NCI-H1436 (cell line): ENCODE measurements at regions not wholly inside any gene's neighbourhood (a gene's known extent, or its start where the extent isn't known, plus 50 kb on each side); places are given as distances from the start of the nearest gene placed in this dataset.
"Not testable (repeated sequence)": the region's sequence is repeated elsewhere in the genome, so short reads cannot be mapped to it uniquely, and the experiment has no call there.

Experiments
- DNase-seq: peaks from one replicate; lab custom pipeline; 2025; lab: John Stamatoyannopoulos, UW

DNA sequence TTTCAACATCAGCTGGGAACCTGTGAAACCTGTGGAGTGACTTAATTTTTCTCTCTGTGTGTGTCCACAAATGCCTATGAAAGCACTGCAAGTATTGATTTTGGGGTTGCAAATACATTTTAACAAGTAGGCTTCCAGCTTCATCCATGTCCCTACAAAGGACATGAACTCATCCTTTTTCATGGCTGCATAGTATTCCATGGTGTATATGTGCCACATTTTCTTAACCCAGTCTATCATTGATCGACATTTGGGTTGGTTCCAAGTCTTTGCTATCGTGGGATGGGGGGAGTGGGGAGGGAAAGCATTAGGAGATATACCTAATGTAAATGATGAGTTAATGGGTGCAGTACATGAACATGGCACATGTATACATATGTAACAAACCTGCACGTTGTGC, 711.3 kb downstream of the LTN1 start:
- DNase-seq, result not testable (repeated sequence)

DNA sequence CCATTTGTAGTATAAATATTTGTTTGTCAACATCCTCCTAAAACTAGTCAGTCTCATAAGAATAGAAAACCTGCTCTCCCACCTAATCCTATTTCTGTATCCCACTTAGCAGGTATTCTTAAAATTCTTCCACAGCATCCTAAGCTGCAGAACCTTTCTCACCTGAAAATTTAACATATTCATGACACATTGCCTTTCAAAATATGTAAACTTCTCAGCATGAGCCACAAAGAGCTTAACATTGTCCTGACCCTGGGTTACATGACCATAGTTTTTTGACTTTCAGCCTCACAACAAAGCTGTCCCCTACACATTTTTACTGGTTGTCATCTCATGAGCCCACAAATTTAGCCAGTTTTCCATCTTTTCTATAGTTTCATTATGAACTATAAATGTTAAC, 712.1 kb downstream of the LTN1 start:
- DNase-seq, result no peak

DNA sequence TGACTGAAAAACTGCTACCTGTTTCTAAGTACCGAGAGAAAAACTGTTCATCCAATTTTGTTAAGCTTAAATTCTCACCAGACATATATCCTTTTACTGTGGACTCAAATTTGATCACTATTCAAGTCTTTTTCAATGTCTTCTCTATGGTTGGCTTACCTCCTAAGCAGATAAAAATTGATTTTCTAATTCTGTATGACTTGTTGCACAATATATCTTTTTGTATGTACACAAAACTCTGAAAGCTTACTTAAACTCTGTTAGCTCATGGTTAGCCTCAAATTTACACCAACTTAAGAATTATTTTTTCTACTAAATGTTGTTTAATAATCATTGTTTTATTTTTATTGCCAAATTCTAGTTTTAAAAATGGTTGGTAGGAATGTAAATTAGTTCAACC, 715.4 kb downstream of the LTN1 start:
- DNase-seq, result no peak

DNA sequence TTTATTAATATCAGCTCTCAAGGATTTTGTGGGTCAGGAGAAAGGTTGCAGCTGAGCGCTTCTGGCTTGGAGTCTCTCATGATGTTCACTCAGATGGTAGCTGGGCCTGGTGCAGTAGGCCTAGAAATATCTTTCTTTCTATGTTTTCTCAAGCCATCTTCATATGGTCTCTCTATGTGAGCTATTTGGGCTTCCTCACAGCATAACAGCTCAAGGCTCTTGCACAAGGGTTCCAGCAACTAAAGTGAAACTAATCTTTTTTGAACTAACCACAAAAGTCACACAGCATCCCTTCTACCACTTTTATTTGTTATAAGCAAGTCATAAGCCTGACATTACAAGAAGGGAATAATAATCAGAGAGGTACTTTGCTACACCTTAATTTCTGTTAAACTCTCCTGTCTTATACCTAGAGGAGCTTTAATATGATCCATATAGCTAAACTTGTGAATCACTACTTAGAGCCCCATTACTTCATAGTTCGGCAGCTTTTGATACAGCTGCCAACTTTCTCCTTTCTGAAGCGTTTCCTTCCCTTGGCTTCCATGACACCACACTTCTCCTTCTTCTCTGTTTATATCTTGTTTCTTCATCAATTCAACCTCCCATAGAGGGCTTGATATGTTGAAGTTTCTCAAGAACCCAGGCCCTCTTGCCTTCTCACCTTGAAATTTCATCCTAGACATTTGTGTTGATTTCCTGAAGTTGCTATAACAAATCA, 720.2 kb downstream of the LTN1 start:
- no peak for DNase-seq

DNA sequence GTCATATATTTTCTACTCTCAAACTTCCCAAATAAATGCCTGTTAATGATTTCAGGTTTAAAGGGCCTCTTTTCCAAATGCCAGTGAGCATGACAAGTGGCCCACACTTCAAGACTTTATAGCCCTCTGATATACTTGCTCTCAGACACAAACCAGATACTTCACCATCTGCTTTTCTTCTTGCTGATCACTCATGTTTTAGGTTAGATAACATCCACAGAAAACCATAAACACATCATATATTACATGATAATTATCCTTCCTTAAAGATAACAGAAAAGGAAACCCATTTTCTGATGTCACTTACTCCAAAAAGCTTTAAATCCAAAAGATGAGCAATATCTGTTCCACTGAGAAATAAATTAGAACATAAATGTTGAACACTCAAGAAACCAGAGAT, 723.5 kb downstream of the LTN1 start:
- DNase-seq, result no peak

DNA sequence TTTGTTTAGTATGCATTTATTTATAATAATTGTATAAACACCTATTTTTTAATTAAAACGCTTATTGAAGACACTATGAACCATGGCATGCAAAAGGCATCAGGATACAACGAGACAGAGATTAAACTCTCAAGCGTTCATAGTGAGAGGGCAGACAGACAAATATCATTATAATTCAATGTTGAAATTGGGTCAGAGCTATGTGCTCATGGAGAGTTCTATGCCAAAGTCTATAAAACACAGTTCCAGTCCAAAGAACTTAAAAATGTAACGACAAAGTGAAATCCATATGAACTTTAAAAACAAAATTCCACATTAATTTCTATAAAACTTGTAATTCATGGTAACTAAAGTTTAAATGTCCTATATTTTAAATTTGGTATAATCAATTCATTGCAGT, 724.0 kb downstream of the LTN1 start:
- DNase-seq, result no peak

DNA sequence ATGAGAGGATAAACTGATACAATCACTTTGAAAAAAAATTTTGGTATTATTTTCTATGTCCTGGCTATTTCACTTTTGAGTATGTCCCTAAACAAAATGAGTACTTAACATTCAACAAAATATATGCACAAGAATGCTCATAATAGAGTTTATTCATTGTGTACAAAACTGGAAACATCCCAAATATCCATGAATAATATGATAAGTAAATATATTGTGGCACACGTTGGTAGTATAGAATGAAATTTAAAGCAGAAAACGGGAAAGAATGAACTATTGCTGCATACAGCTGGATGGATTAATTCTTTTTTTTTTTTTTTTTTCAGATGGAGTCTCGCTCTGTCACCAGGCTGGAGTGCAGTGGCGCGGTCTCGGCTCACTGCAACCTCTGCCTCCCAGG, 725.2 kb downstream of the LTN1 start:
- DNase-seq, result no peak

DNA sequence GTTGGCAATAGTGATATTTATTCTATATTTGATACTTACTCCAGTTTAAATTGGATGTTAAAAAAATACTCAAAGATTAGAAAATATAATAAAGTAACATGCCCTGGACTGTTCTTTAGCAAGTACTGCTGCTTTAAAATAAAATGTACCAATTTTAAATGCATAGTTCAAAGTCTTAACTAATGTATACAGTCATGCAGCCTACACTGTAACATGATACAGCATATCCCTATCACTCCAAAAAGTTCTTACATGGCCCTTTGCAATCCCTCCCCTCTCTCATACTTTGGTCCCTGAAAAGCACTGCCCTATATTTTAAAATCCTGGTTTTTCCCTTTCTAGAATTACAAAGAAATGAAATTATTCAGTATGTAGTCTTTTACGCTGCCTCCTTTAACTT, 726.6 kb downstream of the LTN1 start:
- DNase-seq, result no peak

DNA sequence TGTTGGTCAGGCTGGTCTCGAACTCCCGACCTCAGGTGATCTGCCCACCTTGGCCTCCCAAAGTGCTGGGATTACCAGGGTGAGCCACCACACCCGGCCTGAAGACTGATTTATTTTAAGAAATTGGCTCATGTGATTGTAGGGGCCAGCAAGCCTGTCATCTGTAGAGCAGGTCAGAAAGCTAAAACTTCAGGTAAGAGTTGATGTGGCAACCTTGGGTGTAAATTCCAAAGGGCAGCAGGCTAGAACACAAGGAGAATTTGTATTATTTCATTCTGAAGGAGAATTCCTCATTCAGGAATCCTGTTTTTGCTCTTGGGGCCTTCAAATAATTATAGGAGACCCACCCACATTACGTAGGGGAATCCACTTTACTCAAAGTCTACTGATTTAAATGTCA, 728.7 kb downstream of the LTN1 start:
- DNase-seq, result no peak

DNA sequence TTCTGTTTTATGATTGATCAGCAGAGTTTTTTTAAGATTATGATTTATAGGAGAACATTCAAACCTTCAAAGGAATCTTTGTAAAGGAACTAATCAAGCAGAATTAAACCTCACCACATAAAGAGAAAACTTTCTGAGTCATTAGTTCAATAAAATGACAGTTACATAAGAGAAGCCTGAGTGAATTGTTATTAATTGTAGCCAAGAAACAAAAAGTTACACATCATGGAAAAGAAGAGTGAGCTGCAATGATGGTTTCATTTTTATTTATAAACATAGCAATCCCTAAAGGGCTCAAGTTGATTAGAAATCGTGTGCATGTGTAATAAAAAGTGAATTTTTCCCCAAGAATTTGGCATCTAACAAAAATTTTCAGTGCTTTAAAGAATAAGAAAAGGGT, 731.4 kb downstream of the LTN1 start:
- DNase-seq, result no peak

DNA sequence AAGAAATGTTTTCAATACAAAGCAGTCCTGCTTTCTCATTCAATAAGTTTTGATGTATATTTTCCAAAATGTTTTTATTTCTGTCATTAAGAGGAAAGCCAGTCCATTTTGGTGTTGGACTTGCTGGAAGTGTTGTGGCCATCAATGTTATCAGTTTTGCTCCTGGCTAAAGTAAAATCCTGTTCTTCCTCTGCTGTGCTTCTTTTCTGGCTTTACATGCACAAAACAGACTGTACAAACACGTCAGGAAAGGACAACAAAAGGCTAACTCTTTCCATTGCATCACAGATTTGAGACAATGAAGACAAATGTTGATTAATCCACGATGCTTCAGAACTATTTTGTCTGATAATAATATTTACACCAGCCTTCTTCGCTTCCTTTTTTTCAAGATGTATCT, 735.4 kb downstream of the LTN1 start:
- no peak for DNase-seq

DNA sequence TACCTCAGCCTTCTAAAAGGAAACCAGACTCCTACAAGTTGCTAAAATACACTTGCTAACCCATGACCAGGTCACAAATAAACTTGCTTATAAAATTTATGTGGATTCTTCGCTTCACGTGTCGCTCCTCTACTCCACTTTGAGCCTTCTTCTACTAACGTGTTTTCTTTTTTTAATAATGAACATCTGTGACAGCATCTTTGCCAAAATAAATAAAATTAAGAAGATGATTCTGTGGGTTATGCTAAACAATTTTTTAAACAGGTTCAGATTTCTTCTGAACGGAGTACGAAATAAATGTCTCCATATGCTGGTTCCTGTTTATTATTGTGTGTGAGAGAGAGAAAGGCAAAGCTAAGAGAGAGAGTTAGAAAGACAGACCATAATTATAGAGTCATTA, 735.8 kb downstream of the LTN1 start:
- DNase-seq, result no peak

DNA sequence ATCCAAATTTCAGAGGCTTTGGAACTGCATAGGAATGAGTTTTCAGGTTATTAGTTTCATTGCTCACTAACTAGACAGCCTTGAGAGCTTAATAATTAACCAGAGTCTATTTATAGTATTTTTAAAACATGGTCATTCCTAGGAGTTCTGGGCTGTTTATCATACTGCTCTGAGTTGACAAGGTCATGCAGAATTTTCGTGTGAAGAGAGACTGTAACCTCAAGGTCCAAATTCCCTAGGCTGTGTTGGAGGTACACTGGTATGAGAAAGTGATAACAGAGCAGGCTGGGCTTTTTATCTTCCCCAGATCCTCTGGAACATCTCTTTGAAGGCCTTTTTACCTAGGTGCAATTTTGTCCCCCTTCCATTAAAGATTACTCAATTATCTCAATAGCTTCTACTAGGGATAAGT, 736.3 kb downstream of the LTN1 start:
- no peak for DNase-seq

DNA sequence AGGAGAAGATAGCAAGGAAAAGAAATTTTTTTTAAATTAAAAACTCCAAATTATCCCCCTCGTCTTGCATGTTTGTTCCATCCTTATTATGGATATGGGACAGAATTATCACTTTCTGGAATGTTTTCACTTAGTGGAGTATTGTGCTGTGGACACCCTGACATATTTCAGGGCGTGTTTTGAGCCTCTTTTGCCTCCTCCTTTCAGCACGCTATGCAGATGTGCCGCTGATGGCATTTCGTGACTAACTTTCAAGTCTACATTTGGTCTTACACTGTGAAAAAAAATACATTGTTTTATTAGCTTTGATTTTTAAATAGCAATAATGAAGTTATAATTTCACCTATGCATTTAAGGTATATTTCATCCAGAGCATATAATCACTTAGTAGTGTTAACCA, 738.7 kb downstream of the LTN1 start:
- no peak for DNase-seq

DNA sequence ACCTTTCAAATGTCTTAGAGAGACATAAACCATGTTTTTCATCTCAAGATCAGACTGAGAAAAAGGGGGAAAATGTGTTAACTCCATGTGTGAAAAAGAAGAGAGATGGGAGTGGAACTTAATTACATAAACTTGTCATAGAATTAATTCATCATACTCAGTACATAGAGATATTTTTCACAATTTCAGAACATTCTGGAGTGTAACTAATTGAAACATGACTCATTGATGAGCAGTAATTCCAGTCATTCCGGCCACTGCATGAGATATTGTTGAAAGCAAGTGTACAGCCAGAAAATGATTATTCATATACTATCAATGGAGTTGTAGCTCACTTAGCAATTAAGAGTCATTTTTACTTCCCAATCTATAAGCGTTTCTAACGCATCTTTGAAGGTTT, 739.3 kb downstream of the LTN1 start:
- no peak for DNase-seq

DNA sequence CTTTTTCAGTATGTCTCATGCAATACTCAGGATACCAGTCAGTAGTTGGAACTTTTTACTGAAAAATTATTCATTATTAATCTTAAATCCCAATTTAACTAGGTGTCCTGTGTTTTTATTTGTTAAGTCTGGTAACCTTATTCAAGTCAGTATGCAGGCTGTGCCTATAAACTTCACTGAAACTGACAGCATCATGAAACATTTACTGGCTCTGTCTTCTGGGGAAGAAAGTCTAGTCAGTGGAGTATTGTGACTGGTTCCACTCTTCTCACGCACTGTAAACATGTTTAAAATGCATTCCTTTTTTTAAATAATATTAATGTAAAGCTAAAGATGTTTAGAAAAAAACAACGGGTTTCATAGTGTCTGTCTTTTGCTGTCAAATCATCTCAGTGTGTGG, 739.7 kb downstream of the LTN1 start:
- DNase-seq, result no peak

DNA sequence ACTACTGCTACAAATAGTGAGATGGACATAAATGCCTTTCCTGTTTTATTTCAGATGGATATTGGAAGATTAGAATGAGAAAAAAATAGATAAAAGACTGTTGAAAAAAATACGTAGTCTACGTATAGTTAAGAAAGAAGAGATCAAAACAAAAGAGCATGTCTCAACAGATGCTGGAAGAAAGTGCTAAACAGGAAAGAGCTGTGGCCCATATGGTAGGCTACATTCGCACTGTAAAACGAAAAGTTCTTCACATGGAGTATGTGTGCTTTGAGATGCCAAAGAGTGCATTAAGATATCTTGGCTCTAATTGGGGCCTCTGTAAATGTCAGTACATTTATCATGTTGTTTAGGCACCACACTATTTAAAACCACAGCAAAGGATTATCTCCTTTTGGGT, 741.7 kb downstream of the LTN1 start:
- DNase-seq, result no peak

DNA sequence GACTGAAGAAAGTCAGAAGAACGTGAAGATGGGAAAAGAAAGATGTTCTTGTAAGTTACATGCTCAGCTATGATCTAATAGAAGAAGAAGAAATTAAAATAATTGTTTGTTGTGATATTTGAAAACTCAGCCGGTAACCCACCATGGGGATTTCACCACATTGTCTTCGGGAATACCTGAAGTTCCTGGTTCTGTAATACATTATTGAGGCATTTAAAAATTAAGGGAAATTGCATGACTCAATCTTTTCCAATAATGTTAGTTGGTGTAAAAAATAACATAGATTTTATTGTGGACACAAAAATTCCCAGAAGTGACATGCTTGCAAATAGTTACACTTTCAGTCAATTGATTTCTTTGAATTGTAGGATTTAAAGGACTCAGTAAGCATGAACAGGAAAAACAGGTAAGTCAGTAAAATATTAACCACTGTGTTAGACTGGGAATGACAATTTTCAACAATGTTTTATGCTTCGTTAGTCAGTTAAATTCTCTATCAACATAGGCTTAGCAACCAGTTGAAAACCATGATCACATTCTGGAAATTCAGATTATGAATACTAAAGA, 745.1 kb downstream of the LTN1 start:
- DNase-seq, result no peak

DNA sequence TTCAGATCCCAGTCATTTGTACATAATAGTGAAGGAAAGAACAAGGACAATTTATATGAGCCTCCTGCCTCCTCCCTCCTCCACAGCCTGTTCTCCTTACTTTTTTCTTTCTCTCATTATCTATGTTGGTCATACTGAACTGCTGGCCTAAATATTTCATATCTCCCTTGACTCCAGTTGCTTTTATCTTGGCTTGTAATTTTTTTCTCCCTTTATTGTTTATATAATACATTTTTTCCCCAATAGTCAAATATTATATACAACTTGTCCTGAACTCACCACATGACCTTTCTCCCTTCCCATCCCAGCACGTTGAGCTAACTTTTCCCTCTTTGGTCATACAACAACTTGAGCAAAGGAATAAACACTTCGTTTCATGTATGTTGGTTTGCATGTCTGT, 752.1 kb downstream of the LTN1 start:
- DNase-seq, result no peak

DNA sequence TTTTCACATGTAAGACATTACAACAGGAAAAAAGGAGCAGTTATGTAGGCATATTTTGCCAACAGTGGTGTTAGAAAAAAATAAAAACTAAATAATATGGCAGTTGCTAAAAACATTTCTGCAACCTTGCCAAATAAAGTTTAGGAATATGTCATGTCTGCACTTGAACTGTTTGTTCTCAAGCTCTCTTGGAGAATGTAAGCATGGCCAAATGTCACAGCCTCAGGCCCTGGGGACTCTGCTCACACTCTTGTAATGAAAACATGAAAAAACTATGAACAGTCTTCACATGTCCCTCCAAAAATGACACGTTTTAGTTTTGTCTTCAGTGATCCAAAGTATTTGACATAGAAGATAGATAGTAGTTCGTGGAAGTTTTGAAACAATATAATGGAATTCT, 753.3 kb downstream of the LTN1 start:
- no peak for DNase-seq

DNA sequence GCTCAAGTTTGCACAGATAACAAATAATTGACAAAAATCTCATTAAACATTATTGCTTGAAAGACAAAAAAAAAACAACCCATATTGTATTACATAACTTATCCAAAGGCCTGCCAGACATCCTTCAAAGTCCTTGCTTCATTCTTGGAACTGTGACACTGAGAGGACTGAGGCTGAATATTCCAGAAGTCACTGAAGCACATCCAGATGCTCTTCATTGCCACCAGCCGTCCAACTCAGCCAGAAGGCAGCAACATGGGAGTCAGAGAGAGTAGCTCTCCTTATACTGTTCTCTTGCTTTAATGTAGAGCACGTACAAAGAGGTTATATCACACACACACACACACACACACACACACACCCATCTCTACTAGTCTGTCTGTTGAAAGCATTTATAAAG, 755.0 kb downstream of the LTN1 start:
- no peak for DNase-seq

DNA sequence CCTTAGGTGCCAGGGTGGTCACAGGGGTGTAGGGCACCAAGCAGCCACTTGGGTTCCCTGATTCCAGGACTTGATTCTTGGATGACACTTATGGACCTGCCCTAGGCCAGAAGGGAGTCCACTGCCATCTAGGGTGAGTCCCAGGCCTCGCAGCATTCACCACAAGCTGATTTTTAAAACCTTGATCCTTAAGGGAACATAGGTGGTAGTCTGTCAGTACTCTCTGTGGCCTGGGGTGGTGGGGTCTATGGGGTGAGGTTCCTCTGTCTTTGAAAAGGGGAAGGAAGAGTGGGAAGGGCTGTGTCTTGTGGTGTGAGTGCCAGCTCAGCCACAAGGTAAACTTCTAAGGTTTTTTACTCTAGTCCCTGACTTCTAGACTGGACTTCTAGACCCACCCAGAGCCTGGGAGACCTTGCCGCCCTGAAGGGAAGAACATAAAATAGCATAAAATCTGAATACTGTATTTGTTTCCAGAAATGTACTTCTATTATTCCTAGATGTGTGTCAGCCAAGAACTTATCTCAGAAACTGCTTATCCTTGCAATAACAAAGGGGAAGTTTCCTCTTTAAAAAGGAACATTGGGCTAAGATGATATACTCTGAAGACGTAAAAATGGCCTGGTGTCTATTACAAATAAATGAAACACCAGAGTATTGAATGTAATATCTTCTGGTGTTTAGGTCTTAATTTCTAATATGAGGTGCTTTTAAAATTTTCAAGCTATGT, 757.3 kb downstream of the LTN1 start:
- DNase-seq, result no peak

DNA sequence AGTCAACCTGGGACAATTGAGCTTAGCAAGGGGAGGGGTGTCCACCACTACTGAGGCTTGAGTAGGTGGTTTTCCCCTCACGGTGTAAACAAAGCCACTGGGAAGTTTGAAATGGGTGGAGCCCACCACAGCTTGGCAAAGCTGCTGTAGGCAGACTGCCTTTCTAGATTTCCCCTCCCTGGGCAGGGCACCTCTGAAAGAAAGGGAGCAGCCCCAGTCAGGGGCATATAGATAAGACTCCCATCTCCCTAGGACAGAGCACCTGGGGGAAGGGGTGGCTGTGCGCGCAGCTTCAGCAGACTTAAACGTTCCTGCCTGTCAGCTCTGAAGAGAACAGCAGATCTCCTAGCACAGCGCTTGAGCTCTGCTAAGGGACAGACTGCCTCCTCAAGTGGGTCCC, 758.4 kb downstream of the LTN1 start:
- no peak for DNase-seq
